GM23338 (cell line): ENCODE measurements at regions not wholly inside any gene's neighbourhood (a gene's known extent, or its start where the extent isn't known, plus 50 kb on each side); places are given as distances from the start of the nearest gene placed in this dataset.

Experiments used
- ATAC-seq: fragments of 200-7000 bp; cut with Tn5 transposase; 3 replicates; pipeline ENCODE4 v1.9.1; 2020
- DNase-seq: peaks from one replicate; pipeline ENCODE4 v3.0.0-alpha.2; 2015; ENCODE audit warnings: low spot score
- H2AFZ ChIP-seq: fragments of 200-600 bp; sonication (generic); 2 replicates; pipeline ENCODE4 v1.8.0; 2016; ENCODE audit warnings: antibody characterized with exemption, mild to moderate bottlenecking, moderate library complexity
- H3F3A ChIP-seq: fragments of 200-600 bp; sonication (generic); replicated peaks from 2 replicates; pipeline ENCODE4 v1.8.0; 2017; ENCODE audit warnings: antibody characterized with exemption, mixed run types, low read depth
- H3K27ac ChIP-seq: fragments of 200-600 bp; sonication (generic); 2 replicates; pipeline ENCODE4 v1.6.1; 2016; ENCODE audit warnings: low read depth
- H3K27me3 ChIP-seq: fragments of 200-600 bp; sonication (generic); 2 replicates; pipeline ENCODE4 v1.8.0; 2016; ENCODE audit warnings: mild to moderate bottlenecking, mixed run types, moderate library complexity; ENCODE audit not compliant: insufficient read depth
- H3K36me3 ChIP-seq: fragments of 200-600 bp; sonication (generic); 2 replicates; pipeline ENCODE4 v1.8.0; 2016; ENCODE audit warnings: mild to moderate bottlenecking; ENCODE audit not compliant: insufficient read depth
- H3K4me1 ChIP-seq: fragments of 200-600 bp; sonication (generic); 2 replicates; pipeline ENCODE4 v1.8.0; 2016; ENCODE audit warnings: mild to moderate bottlenecking, moderate library complexity; ENCODE audit not compliant: insufficient read depth
- H3K4me2 ChIP-seq: fragments of 200-600 bp; sonication (generic); 2 replicates; pipeline ENCODE4 v1.7.1; 2017; ENCODE audit warnings: mixed run types
- H3K4me3 ChIP-seq: fragments of 200-600 bp; sonication (generic); 2 replicates; pipeline ENCODE4 v1.6.1; 2016; ENCODE audit warnings: mixed run types
- H3K79me2 ChIP-seq: fragments of 200-600 bp; sonication (generic); replicated peaks from 2 replicates; pipeline ENCODE4 v1.8.0; 2017; ENCODE audit warnings: mild to moderate bottlenecking; ENCODE audit not compliant: insufficient read depth
- H3K9me2 ChIP-seq: fragments of 200-600 bp; sonication (generic); 2 replicates; pipeline ENCODE4 v1.8.0; 2017; ENCODE audit not compliant: insufficient read depth
- H4K20me1 ChIP-seq: fragments of 200-600 bp; sonication (generic); replicated peaks from 2 replicates; pipeline ENCODE4 v1.8.0; 2017; ENCODE audit warnings: mild to moderate bottlenecking; ENCODE audit not compliant: insufficient read depth
- H3K27ac Mint-ChIP-seq: 2 replicates; pipeline ENCODE4 v1.8.0; 2020; ENCODE audit warnings: inconsistent platforms, mild to moderate bottlenecking, moderate library complexity, mixed read lengths
- H3K27me3 Mint-ChIP-seq: 3 replicates; pipeline ENCODE4 v1.8.0; 2022; ENCODE audit warnings: low read depth, mild to moderate bottlenecking, moderate library complexity, mixed read lengths, inconsistent platforms; ENCODE audit not compliant: insufficient read depth, poor library complexity
- H3K36me3 Mint-ChIP-seq: 3 replicates; pipeline ENCODE4 v1.8.0; 2021; ENCODE audit warnings: low read depth, mild to moderate bottlenecking, inconsistent platforms, moderate library complexity, mixed read lengths
- H3K4me1 Mint-ChIP-seq: 3 replicates; pipeline ENCODE4 v1.8.0; 2020; ENCODE audit warnings: mild to moderate bottlenecking, inconsistent platforms, mixed read lengths
- H3K4me3 Mint-ChIP-seq: 3 replicates; pipeline ENCODE4 v1.8.0; 2021; ENCODE audit warnings: moderate library complexity, mild to moderate bottlenecking, inconsistent platforms, mixed read lengths
- H3K9me3 Mint-ChIP-seq: 3 replicates; pipeline ENCODE4 v1.8.0; 2020; ENCODE audit warnings: moderate library complexity, mild to moderate bottlenecking, inconsistent platforms, mixed read lengths
- JUNB ChIP-seq: IDR thresholded peaks from one replicate; pipeline ENCODE4 v1.6.1; 2016; ENCODE audit warnings: antibody characterized with exemption; ENCODE audit not compliant: unreplicated experiment
- NANOG ChIP-seq: IDR thresholded peaks from 2 replicates; pipeline ENCODE4 v1.6.1; 2016; ENCODE audit warnings: antibody characterized with exemption, borderline replicate concordance
- POLR2AphosphoS5 ChIP-seq: IDR thresholded peaks from 2 replicates; pipeline ENCODE4 v1.6.1; 2016; ENCODE audit warnings: antibody characterized with exemption, low read depth
- STAT1 ChIP-seq: IDR thresholded peaks from one replicate; pipeline ENCODE4 v1.6.1; 2016; ENCODE audit warnings: antibody characterized with exemption; ENCODE audit not compliant: unreplicated experiment
- TF ChIP-seq, protein P1 (sequence below): fragments of 250-450 bp; sonication (Bioruptor Pico); IDR thresholded peaks from 2 replicates; pipeline ENCODE4 v1.5.0; 2020; ENCODE audit warnings: mild to moderate bottlenecking, moderate library complexity
- TF ChIP-seq, protein P2 (sequence below), 2 experiments: fragments of 200-600 bp in 1 of 2; sonication (generic) in 1 of 2; conservative IDR thresholded peaks; 2 replicates each; pipeline versions ENCODE4 v1.5.1 to v1.6.1; 2016 to 2017; ENCODE audit warnings: antibody characterized with exemption in 2 of 2, low read depth in 2 of 2, mild to moderate bottlenecking in 2 of 2, moderate library complexity in 1 of 2

DNA sequence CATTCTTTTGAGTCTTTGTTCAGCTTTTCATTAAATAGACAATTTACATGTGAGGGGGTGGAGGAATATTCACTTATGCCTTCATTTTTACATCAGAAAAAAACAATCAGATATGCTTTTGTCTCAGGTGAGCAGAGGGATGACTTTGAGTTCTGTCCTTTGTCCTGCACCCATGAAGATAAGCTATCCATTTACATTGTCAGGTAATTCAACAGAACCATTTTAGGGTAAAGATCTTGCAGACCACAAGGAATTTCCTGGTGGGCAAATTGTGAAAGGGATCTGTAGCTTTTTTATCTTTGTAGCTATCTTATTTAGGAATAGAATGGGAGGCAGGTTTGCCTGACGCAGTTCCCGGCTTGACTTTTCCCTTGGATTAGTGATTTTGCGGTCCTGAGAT is 242.7 kb upstream of the IRF2BP2 start:
- DNase-seq = no peak
- no peak for TF ChIP-seq POLR2AphosphoS5
- no peak for TF ChIP-seq JUNB
- TF ChIP-seq, protein P1, sequence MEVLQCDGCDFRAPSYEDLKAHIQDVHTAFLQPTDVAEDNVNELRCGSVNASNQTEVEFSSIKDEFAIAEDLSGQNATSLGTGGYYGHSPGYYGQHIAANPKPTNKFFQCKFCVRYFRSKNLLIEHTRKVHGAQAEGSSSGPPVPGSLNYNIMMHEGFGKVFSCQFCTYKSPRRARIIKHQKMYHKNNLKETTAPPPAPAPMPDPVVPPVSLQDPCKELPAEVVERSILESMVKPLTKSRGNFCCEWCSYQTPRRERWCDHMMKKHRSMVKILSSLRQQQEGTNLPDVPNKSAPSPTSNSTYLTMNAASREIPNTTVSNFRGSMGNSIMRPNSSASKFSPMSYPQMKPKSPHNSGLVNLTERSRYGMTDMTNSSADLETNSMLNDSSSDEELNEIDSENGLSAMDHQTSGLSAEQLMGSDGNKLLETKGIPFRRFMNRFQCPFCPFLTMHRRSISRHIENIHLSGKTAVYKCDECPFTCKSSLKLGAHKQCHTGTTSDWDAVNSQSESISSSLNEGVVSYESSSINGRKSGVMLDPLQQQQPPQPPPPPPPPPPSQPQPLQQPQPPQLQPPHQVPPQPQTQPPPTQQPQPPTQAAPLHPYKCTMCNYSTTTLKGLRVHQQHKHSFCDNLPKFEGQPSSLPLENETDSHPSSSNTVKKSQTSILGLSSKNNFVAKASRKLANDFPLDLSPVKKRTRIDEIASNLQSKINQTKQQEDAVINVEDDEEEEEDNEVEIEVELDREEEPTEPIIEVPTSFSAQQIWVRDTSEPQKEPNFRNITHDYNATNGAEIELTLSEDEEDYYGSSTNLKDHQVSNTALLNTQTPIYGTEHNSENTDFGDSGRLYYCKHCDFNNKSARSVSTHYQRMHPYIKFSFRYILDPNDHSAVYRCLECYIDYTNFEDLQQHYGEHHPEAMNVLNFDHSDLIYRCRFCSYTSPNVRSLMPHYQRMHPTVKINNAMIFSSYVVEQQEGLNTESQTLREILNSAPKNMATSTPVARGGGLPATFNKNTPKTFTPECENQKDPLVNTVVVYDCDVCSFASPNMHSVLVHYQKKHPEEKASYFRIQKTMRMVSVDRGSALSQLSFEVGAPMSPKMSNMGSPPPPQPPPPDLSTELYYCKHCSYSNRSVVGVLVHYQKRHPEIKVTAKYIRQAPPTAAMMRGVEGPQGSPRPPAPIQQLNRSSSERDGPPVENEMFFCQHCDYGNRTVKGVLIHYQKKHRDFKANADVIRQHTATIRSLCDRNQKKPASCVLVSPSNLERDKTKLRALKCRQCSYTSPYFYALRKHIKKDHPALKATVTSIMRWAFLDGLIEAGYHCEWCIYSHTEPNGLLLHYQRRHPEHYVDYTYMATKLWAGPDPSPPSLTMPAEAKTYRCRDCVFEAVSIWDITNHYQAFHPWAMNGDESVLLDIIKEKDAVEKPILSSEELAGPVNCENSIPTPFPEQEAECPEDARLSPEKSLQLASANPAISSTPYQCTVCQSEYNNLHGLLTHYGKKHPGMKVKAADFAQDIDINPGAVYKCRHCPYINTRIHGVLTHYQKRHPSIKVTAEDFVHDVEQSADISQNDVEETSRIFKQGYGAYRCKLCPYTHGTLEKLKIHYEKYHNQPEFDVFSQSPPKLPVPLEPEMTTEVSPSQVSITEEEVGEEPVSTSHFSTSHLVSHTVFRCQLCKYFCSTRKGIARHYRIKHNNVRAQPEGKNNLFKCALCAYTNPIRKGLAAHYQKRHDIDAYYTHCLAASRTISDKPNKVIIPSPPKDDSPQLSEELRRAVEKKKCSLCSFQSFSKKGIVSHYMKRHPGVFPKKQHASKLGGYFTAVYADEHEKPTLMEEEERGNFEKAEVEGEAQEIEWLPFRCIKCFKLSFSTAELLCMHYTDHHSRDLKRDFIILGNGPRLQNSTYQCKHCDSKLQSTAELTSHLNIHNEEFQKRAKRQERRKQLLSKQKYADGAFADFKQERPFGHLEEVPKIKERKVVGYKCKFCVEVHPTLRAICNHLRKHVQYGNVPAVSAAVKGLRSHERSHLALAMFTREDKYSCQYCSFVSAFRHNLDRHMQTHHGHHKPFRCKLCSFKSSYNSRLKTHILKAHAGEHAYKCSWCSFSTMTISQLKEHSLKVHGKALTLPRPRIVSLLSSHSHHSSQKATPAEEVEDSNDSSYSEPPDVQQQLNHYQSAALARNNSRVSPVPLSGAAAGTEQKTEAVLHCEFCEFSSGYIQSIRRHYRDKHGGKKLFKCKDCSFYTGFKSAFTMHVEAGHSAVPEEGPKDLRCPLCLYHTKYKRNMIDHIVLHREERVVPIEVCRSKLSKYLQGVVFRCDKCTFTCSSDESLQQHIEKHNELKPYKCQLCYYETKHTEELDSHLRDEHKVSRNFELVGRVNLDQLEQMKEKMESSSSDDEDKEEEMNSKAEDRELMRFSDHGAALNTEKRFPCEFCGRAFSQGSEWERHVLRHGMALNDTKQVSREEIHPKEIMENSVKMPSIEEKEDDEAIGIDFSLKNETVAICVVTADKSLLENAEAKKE (CRISPR knock-in tag) = no peak
- TF ChIP-seq, protein P2, sequence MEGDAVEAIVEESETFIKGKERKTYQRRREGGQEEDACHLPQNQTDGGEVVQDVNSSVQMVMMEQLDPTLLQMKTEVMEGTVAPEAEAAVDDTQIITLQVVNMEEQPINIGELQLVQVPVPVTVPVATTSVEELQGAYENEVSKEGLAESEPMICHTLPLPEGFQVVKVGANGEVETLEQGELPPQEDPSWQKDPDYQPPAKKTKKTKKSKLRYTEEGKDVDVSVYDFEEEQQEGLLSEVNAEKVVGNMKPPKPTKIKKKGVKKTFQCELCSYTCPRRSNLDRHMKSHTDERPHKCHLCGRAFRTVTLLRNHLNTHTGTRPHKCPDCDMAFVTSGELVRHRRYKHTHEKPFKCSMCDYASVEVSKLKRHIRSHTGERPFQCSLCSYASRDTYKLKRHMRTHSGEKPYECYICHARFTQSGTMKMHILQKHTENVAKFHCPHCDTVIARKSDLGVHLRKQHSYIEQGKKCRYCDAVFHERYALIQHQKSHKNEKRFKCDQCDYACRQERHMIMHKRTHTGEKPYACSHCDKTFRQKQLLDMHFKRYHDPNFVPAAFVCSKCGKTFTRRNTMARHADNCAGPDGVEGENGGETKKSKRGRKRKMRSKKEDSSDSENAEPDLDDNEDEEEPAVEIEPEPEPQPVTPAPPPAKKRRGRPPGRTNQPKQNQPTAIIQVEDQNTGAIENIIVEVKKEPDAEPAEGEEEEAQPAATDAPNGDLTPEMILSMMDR (conservative IDR thresholded peaks at IDR 0.05; ENCODE audit: low read depth in 2 of 2) = no peak
- TF ChIP-seq STAT1 = no peak
- peak; percentile 80 for TF ChIP-seq NANOG
- no peak overlapping the region for H3K4me2 ChIP-seq
- no peaks in the 10 kb centered on the region for H3K79me2 ChIP-seq
- Mint-ChIP-seq H3K27me3 (peaks cover 2% of the 10 kb centered on the region), H3K27ac (peak overlapping the region; percentile 90), H3K4me3 (no peak overlapping the region), H3K4me1 (peaks cover 19% of the 10 kb centered on the region), H3K36me3 (no peaks in the 10 kb centered on the region), H3K9me3 (no peaks in the 10 kb centered on the region)
- H3K4me3 ChIP-seq = no peak overlapping the region
- H3K27me3 ChIP-seq = no peaks in the 10 kb centered on the region
- H3K36me3 ChIP-seq = no peaks in the 10 kb centered on the region
- H3F3A ChIP-seq = no peaks in the 10 kb centered on the region
- H3K27ac ChIP-seq = peak overlapping the region; percentile 84
- peaks cover 11% of the 10 kb centered on the region for H3K4me1 ChIP-seq
- peak; percentile 63 for ATAC-seq
- H4K20me1 ChIP-seq = no peaks in the 10 kb centered on the region
- peaks cover 14% of the 10 kb centered on the region for H3K9me2 ChIP-seq
- H2AFZ ChIP-seq = no peak overlapping the region
